Activated CD8-positive, alpha-beta T cell treated with anti-CD3 and anti-CD28 coated beads, Interleukin-2, amount 10 ng/mL, durations not matched to agents 7 days and 5 days (primary cell): ENCODE measurements at regions not wholly inside any gene's neighbourhood (a gene's known extent, or its start where the extent isn't known, plus 50 kb on each side); places are given as distances from the start of the nearest gene placed in this dataset.
"Not testable (repeated sequence)": the region's sequence is repeated elsewhere in the genome, so short reads cannot be mapped to it uniquely, and the experiment has no call there.

ENCODE experiments used
- ATAC-seq: fragments of 150-1000 bp; cut with Tn5 transposase; one replicate; pipeline ENCODE4 v1.10.0; 2021; ENCODE audit warnings: moderate library complexity
- CTCF ChIA-PET: fragments of 350-600 bp; sonication (Branson Sonifier 250); formaldehyde crosslinking; loops from one replicate; lab custom pipeline; 2021; ENCODE audit warnings: antibody characterized with exemption; lab: Charles Lee
- POLR2A ChIA-PET: fragments of 350-600 bp; sonication (Branson Sonifier 250); formaldehyde crosslinking; loops from one replicate; lab custom pipeline; 2021; ENCODE audit warnings: antibody characterized with exemption; lab: Charles Lee
- DNase-seq: peaks from one replicate; pipeline ENCODE4 v3.0.0-alpha.2; 2020
- H3K27ac Mint-ChIP-seq: one replicate; pipeline ENCODE4 v1.8.0; 2021; ENCODE audit warnings: mild to moderate bottlenecking, mixed read lengths
- H3K27me3 Mint-ChIP-seq: one replicate; pipeline ENCODE4 v1.8.0; 2021; ENCODE audit warnings: low read depth, mixed read lengths
- H3K36me3 Mint-ChIP-seq: one replicate; pipeline ENCODE4 v1.8.0; 2021; ENCODE audit warnings: low read depth, mixed read lengths
- H3K4me1 Mint-ChIP-seq: one replicate; pipeline ENCODE4 v1.8.0; 2021; ENCODE audit warnings: low read depth, mixed read lengths
- H3K4me3 Mint-ChIP-seq: one replicate; pipeline ENCODE4 v1.8.0; 2021; ENCODE audit warnings: mild to moderate bottlenecking, mixed read lengths
- H3K9me3 Mint-ChIP-seq: one replicate; pipeline ENCODE4 v1.8.0; 2022; ENCODE audit warnings: mixed read lengths; ENCODE audit not compliant: insufficient read depth

GRCh38 chr1:170457325-170458050, 74.5 kb upstream of the GORAB start:
- not testable (repeated sequence) for H3K27ac Mint-ChIP-seq

GRCh38 chr1:170460001-170460400, 72.0 kb upstream of the GORAB start:
- ChIA-PET POLR2A (no interaction called here), CTCF (no interaction called here)
- ATAC-seq (no peak), DNase-seq (no peak)
- Mint-ChIP-seq H3K27me3 (no peaks in the 10 kb centered on the region), H3K27ac (no peak overlapping the region), H3K9me3 (peaks cover 4% of the 10 kb centered on the region), H3K36me3 (no peaks in the 10 kb centered on the region), H3K4me3 (no peak overlapping the region), H3K4me1 (no peaks in the 10 kb centered on the region)

More at GRCh38 chr1:170457325-170458050, 74.5 kb upstream of the GORAB start:
- H3K9me3 Mint-ChIP-seq, H3K27me3 Mint-ChIP-seq, CTCF ChIA-PET, POLR2A ChIA-PET, H3K4me1 Mint-ChIP-seq, ATAC-seq, H3K4me3 Mint-ChIP-seq, H3K36me3 Mint-ChIP-seq: not testable (repeated sequence)
- peak; percentile 21 for DNase-seq

- H3K36me3 Mint-ChIP-seq, result no peaks in the 10 kb centered on the region
- H3K27ac Mint-ChIP-seq, result no peak overlapping the region
- ChIA-PET POLR2A (no interaction called here), CTCF (no interaction called here)
- H3K9me3 Mint-ChIP-seq, result peaks cover 4% of the 10 kb centered on the region
- DNase-seq (no peak), ATAC-seq (no peak)
- no peak overlapping the region for H3K4me3 Mint-ChIP-seq
- no peaks in the 10 kb centered on the region for H3K4me1 Mint-ChIP-seq
- H3K27me3 Mint-ChIP-seq, result no peaks in the 10 kb centered on the region
Measured at GRCh38 chr1:170460414-170461155, 71.4 kb upstream of the GORAB start.

- Mint-ChIP-seq H3K27ac (no peak overlapping the region), H3K9me3 (peaks cover 4% of the 10 kb centered on the region)
- CTCF ChIA-PET, result no interaction called here
Measured at GRCh38 chr1:170461291-170461747, 70.6 kb upstream of the GORAB start.

GRCh38 chr1:170461762-170462384, 70.1 kb upstream of the GORAB start:
- no peak for DNase-seq
- no peak overlapping the region for H3K4me3 Mint-ChIP-seq
- no peak overlapping the region for H3K27ac Mint-ChIP-seq
- POLR2A ChIA-PET, result no interaction called here
- H3K36me3 Mint-ChIP-seq, result no peaks in the 10 kb centered on the region
- no peaks in the 10 kb centered on the region for H3K4me1 Mint-ChIP-seq
- ATAC-seq, result no peak
- CTCF ChIA-PET, result no interaction called here
- H3K9me3 Mint-ChIP-seq, result peaks cover 4% of the 10 kb centered on the region
- H3K27me3 Mint-ChIP-seq, result no peaks in the 10 kb centered on the region

More at GRCh38 chr1:170461291-170461747, 70.6 kb upstream of the GORAB start:
- ATAC-seq (no peak), DNase-seq (no peak)
- Mint-ChIP-seq H3K4me1 (no peaks in the 10 kb centered on the region), H3K4me3 (no peak overlapping the region), H3K27me3 (no peaks in the 10 kb centered on the region), H3K36me3 (no peaks in the 10 kb centered on the region)
- POLR2A ChIA-PET, result no interaction called here

GRCh38 chr1:170470121-170470520, 61.8 kb upstream of the GORAB start:
- CTCF ChIA-PET, result no interaction called here
- Mint-ChIP-seq H3K4me3 (no peak overlapping the region), H3K27ac (no peak overlapping the region), H3K4me1 (no peaks in the 10 kb centered on the region), H3K36me3 (no peaks in the 10 kb centered on the region), H3K27me3 (peaks cover 3% of the 10 kb centered on the region), H3K9me3 (no peaks in the 10 kb centered on the region)
- POLR2A ChIA-PET, result no interaction called here
- no peak for ATAC-seq
- no peak for DNase-seq

- H3K27me3 Mint-ChIP-seq, result peaks cover 3% of the 10 kb centered on the region
- POLR2A ChIA-PET, result interaction anchor here (0.6 kb wide), 1 partner anchor 16 kb away, joined by 4 read pairs; no protein-coding TSS in a partner anchor
- CTCF ChIA-PET, result no interaction called here
- ATAC-seq (no peak), DNase-seq (no peak)
- H3K4me3 Mint-ChIP-seq, result no peak overlapping the region
- H3K4me1 Mint-ChIP-seq, result no peaks in the 10 kb centered on the region
- H3K9me3 Mint-ChIP-seq, result no peaks in the 10 kb centered on the region
- H3K36me3 Mint-ChIP-seq, result no peaks in the 10 kb centered on the region
- H3K27ac Mint-ChIP-seq, result no peak overlapping the region
Measured at GRCh38 chr1:170471398-170472053, 60.4 kb upstream of the GORAB start.

- DNase-seq (no peak), ATAC-seq (no peak)
- no peak overlapping the region for H3K27ac Mint-ChIP-seq
- ChIA-PET CTCF (no interaction called here), POLR2A (no interaction called here)
- H3K27me3 Mint-ChIP-seq, result peaks cover 5% of the 10 kb centered on the region
- H3K4me1 Mint-ChIP-seq, result no peaks in the 10 kb centered on the region
- no peak overlapping the region for H3K4me3 Mint-ChIP-seq
- no peaks in the 10 kb centered on the region for H3K9me3 Mint-ChIP-seq
- H3K36me3 Mint-ChIP-seq, result no peaks in the 10 kb centered on the region
Measured at GRCh38 chr1:170481000-170481399, 51.0 kb upstream of the GORAB start.
